GM12878 (cell line): ENCODE measurements at regions not wholly inside any gene's neighbourhood (a gene's known extent, or its start where the extent isn't known, plus 50 kb on each side); places are given as distances from the start of the nearest gene placed in this dataset.

Experiments used
- ATAC-seq: fragments of 200-7000 bp; cut with Tn5 transposase; 3 replicates; pipeline ENCODE4 v1.9.1; 2020; ENCODE audit warnings: mild to moderate bottlenecking, moderate library complexity
- BruUV-seq: library from RNA; stranded (reverse); fragments of 400-500 nt; replicated peaks from 2 replicates; lab custom pipeline; 2021; lab: Mats Ljungman, UMichigan
- CTCF ChIA-PET: fragments of 300-600 bp; sonication (Branson Sonifier 250); formaldehyde crosslinking; extraction: SDS; loops from one replicate; lab custom pipeline; 2021; ENCODE audit warnings: inconsistent platforms; lab: Yijun Ruan, JAX
- POLR2A ChIA-PET: fragments of 350-600 bp; formaldehyde crosslinking; extraction: SDS; loops from one replicate; lab custom pipeline; 2021; ENCODE audit warnings: inconsistent platforms; lab: Charles Lee
- RAD21 ChIA-PET: fragments of 300-600 bp; sonication (Branson Sonifier 250); formaldehyde crosslinking; loops from one replicate; lab custom pipeline; 2023; ENCODE audit warnings: antibody characterized with exemption; ENCODE audit not compliant: unreplicated experiment; lab: Charles Lee
- SMC1A ChIA-PET: fragments of 300-600 bp; sonication (Branson Sonifier 250); formaldehyde crosslinking; loops from one replicate; lab custom pipeline; 2023; ENCODE audit not compliant: unreplicated experiment, uncharacterized antibody; lab: Charles Lee
- DNase-seq: peaks from one replicate; pipeline ENCODE4 v3.0.0-alpha.2; 2011; ENCODE audit warnings: low read depth, low spot score
- FAIRE-seq: peaks from 3 replicates; lab custom pipeline; 2011; peaks lifted over from hg19 to GRCh38; lab: Jason Lieb, UNC
- H2AFZ ChIP-seq: 2 replicates; pipeline ENCODE4 v1.6.0; 2011; ENCODE audit warnings: low read depth, low read length, control low read depth; ENCODE audit not compliant: control insufficient read depth
- H3K27ac ChIP-seq: 2 replicates; pipeline ENCODE4 v1.5.1; 2011; ENCODE audit warnings: control low read depth; ENCODE audit not compliant: control insufficient read depth, insufficient read depth
- H3K27me3 ChIP-seq, 2 experiments: replicated peaks in 1 of 2; 2 replicates each; pipeline versions ENCODE4 v1.6.0 to v1.6.1; 2011; ENCODE audit warnings: low read length in 1 of 2; ENCODE audit not compliant: control insufficient read depth in 2 of 2, insufficient read depth in 2 of 2
- H3K36me3 ChIP-seq, 2 experiments: 2 replicates each; pipeline ENCODE4 v1.5.1; 2011; ENCODE audit warnings: low read length in 1 of 2; ENCODE audit not compliant: control insufficient read depth in 2 of 2, insufficient read depth in 2 of 2
- H3K4me1 ChIP-seq: 2 replicates; pipeline ENCODE4 v1.6.1; 2011; ENCODE audit warnings: mild to moderate bottlenecking, low read length, moderate library complexity, mixed read lengths; ENCODE audit not compliant: control insufficient read depth, insufficient read depth
- H3K4me2 ChIP-seq: 2 replicates; pipeline ENCODE4 v1.6.0; 2011; ENCODE audit warnings: control low read depth; ENCODE audit not compliant: control insufficient read depth, insufficient read depth
- H3K4me3 ChIP-seq: fragments of 200-600 bp; sonication (generic); 2 replicates; pipeline ENCODE4 v1.5.1; 2016
- H3K79me2 ChIP-seq: 2 replicates; pipeline ENCODE4 v1.6.0; 2011; ENCODE audit warnings: low read length; ENCODE audit not compliant: control insufficient read depth, insufficient read depth
- H3K9ac ChIP-seq: 2 replicates; pipeline ENCODE4 v1.8.0; 2011; ENCODE audit warnings: low read length, control low read depth, mixed read lengths; ENCODE audit not compliant: control insufficient read depth, insufficient read depth
- H3K9me3 ChIP-seq: replicated peaks from 3 replicates; pipeline ENCODE4 v1.5.1; 2011; ENCODE audit warnings: mild to moderate bottlenecking, low read length; ENCODE audit not compliant: control insufficient read depth, insufficient read depth
- H4K20me1 ChIP-seq: 2 replicates; pipeline ENCODE4 v1.6.0; 2011; ENCODE audit not compliant: control insufficient read depth, insufficient read depth
- BHLHE40 ChIP-seq, 2 experiments: fragments of 450-650 bp in 1 of 2; IDR thresholded peaks; 2 replicates each; pipeline ENCODE4 v1.6.1; 2011 to 2017; ENCODE audit warnings: low read depth in 2 of 2, borderline replicate concordance in 1 of 2, improper control_type of control experiment in 1 of 2, low read length in 1 of 2, mild to moderate bottlenecking in 1 of 2
- CHD4 ChIP-seq: fragments of 200-600 bp; sonication (generic); IDR thresholded peaks from 2 replicates; pipeline ENCODE4 v1.6.1; 2016; ENCODE audit warnings: mild to moderate bottlenecking
- CREB1 ChIP-seq: IDR thresholded peaks from 2 replicates; pipeline ENCODE4 v1.6.1; 2012; ENCODE audit warnings: low read depth, mild to moderate bottlenecking, inconsistent platforms
- DPF2 ChIP-seq: fragments of 450-650 bp; IDR thresholded peaks from 2 replicates; pipeline ENCODE4 v1.6.1; 2017; ENCODE audit warnings: mild to moderate bottlenecking
- JUNB ChIP-seq: IDR thresholded peaks from 2 replicates; pipeline ENCODE4 v1.6.1; 2016; ENCODE audit warnings: antibody characterized with exemption, mild to moderate bottlenecking
- NR2C2 ChIP-seq: IDR thresholded peaks from 2 replicates; pipeline ENCODE4 v1.6.1; 2011; ENCODE audit warnings: borderline replicate concordance, low read depth; ENCODE audit not compliant: control insufficient read depth, insufficient read length
- NRF1 ChIP-seq: conservative IDR thresholded peaks from 2 replicates; pipeline ENCODE4 v1.6.1; 2011; ENCODE audit warnings: mild to moderate bottlenecking, low read depth, low read length, improper control_type of control experiment
- PAX5 ChIP-seq: IDR thresholded peaks from 2 replicates; pipeline ENCODE4 v1.6.1; 2011; ENCODE audit warnings: low read depth, low read length, borderline replicate concordance
- RAD21 ChIP-seq: IDR thresholded peaks from 2 replicates; pipeline ENCODE4 v1.6.1; 2011; ENCODE audit warnings: mild to moderate bottlenecking, low read depth, low read length, moderate library complexity; ENCODE audit not compliant: insufficient read depth
- SREBF1 ChIP-seq: IDR thresholded peaks from 2 replicates; pipeline ENCODE4 v1.6.1; 2012; ENCODE audit warnings: mild to moderate bottlenecking, low read length
- STAT1 ChIP-seq: fragments of 450-650 bp; conservative IDR thresholded peaks from 2 replicates; pipeline ENCODE4 v1.6.1; 2014; ENCODE audit warnings: antibody characterized with exemption, mild to moderate bottlenecking
- ZBTB40 ChIP-seq: fragments of 450-650 bp; IDR thresholded peaks from 2 replicates; pipeline ENCODE4 v1.6.1; 2016; ENCODE audit warnings: mild to moderate bottlenecking, moderate library complexity, borderline replicate concordance
- ZNF217 ChIP-seq: fragments of 450-650 bp; IDR thresholded peaks from 2 replicates; pipeline ENCODE4 v1.6.1; 2017; ENCODE audit warnings: antibody characterized with exemption, mild to moderate bottlenecking
- WGBS: methylation state at CpG from one replicate; pipeline ENCODE4 v1.1.6; 2016; ENCODE audit warnings: low lambda C conversion rate; ENCODE audit not compliant: insufficient replicate concordance, insufficient coverage; ENCODE audit errors: missing lambda C conversion rate; 5-methylcytosine and 5-hydroxymethylcytosine counted together
- in situ Hi-C: fragments of 300-500 bp; cut with MboI; formaldehyde crosslinking; loops from 9 replicates; pipeline ENCODE4 v1.14.3; 2018; ENCODE audit warnings: mixed read lengths
- intact Hi-C: fragments of 100-400 bp; cut with micrococcal nuclease; formaldehyde crosslinking; loops from one replicate; pipeline ENCODE4 v1.14.2; 2022; ENCODE audit not compliant: unreplicated experiment
- TF ChIP-seq, protein P1 (sequence below): IDR thresholded peaks from 2 replicates; pipeline ENCODE4 v1.6.1; 2011; ENCODE audit warnings: borderline replicate concordance, low read depth, mild to moderate bottlenecking, moderate library complexity, mixed read lengths, low read length; ENCODE audit not compliant: insufficient read depth; ENCODE audit errors: extremely low read length
- TF ChIP-seq, protein P2 (sequence below): fragments of 450-650 bp; IDR thresholded peaks from 2 replicates; pipeline ENCODE4 v1.6.1; 2017; ENCODE audit warnings: low read depth, mild to moderate bottlenecking, moderate library complexity
- TF ChIP-seq, protein P3 (sequence below): IDR thresholded peaks from 2 replicates; pipeline ENCODE4 v1.6.1; 2012; ENCODE audit warnings: low read depth, low read length, improper control_type of control experiment

GRCh38 chr13:99083981-99084380 lies 106.1 kb upstream of the DOCK9 start:
- BruUV-seq, result no TSS peak
- Histone ChIP-seq H3K4me3 (no peak overlapping the region), H3K27me3 (peaks cover 0 to 1% of the 10 kb centered on the region in 2 experiments; a peak in 1 of 4 replicates), H2AFZ (no peak overlapping the region), H3K4me2 (no peak overlapping the region), H4K20me1 (no peaks in the 10 kb centered on the region), H3K9me3 (no peaks in the 10 kb centered on the region; the same call in 2 of the 3 replicates), H3K79me2 (no peaks in the 10 kb centered on the region), H3K36me3 (no peaks in the 10 kb centered on the region), H3K9ac (no peak overlapping the region), H3K27ac (no peak overlapping the region), H3K4me1 (peaks cover 8% of the 10 kb centered on the region)
- in situ Hi-C loops (no loop called here), intact Hi-C loops (no loop called here)
- FAIRE-seq (no peak), DNase-seq (no peak), ATAC-seq (no peak)
- 48% methylated on average over 2 of the region's 2 CpGs for WGBS
- RAD21 ChIA-PET, result no interaction called here
- SMC1A ChIA-PET, result interaction anchor here (1.0 kb wide), 1 partner anchor 38 kb away, joined by 3 read pairs; no protein-coding TSS in a partner anchor
- POLR2A ChIA-PET, result no interaction called here
- CTCF ChIA-PET, result interaction anchor here (0.7 kb wide), 1 partner anchor 9 kb away, joined by 3 read pairs; no protein-coding TSS in a partner anchor
- TF ChIP-seq SREBF1, result no peak
- TF ChIP-seq RAD21, result no peak
- no peak for TF ChIP-seq STAT1
- TF ChIP-seq, protein P1, sequence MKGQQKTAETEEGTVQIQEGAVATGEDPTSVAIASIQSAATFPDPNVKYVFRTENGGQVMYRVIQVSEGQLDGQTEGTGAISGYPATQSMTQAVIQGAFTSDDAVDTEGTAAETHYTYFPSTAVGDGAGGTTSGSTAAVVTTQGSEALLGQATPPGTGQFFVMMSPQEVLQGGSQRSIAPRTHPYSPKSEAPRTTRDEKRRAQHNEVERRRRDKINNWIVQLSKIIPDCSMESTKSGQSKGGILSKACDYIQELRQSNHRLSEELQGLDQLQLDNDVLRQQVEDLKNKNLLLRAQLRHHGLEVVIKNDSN, result no peak
- no peak for TF ChIP-seq NRF1
- TF ChIP-seq CHD4, result no peak
- TF ChIP-seq, protein P2, sequence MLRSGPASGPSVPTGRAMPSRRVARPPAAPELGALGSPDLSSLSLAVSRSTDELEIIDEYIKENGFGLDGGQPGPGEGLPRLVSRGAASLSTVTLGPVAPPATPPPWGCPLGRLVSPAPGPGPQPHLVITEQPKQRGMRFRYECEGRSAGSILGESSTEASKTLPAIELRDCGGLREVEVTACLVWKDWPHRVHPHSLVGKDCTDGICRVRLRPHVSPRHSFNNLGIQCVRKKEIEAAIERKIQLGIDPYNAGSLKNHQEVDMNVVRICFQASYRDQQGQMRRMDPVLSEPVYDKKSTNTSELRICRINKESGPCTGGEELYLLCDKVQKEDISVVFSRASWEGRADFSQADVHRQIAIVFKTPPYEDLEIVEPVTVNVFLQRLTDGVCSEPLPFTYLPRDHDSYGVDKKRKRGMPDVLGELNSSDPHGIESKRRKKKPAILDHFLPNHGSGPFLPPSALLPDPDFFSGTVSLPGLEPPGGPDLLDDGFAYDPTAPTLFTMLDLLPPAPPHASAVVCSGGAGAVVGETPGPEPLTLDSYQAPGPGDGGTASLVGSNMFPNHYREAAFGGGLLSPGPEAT, result no peak
- TF ChIP-seq, protein P3, sequence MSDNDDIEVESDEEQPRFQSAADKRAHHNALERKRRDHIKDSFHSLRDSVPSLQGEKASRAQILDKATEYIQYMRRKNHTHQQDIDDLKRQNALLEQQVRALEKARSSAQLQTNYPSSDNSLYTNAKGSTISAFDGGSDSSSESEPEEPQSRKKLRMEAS, result no peak
- no peak for TF ChIP-seq DPF2
- no peak for TF ChIP-seq PAX5
- no peak for TF ChIP-seq CREB1
- TF ChIP-seq BHLHE40 (IDR thresholded peaks at IDR 0.05; ENCODE audit: borderline replicate concordance in 1 of 2, low read depth in 2 of 2, low read length in 1 of 2), result no peak
- TF ChIP-seq JUNB, result no peak
- no peak for TF ChIP-seq NR2C2
- TF ChIP-seq ZNF217, result no peak
- no peak for TF ChIP-seq ZBTB40
